HepG2 (cell line): ENCODE measurements at regions not wholly inside any gene's neighbourhood (a gene's known extent, or its start where the extent isn't known, plus 50 kb on each side); places are given as distances from the start of the nearest gene placed in this dataset.

Source experiments
- DMAP1 ChIP-seq: IDR thresholded peaks from 2 replicates; pipeline ENCODE4 v1.6.1; 2016
- ELF3 ChIP-seq: IDR thresholded peaks from 2 replicates; pipeline ENCODE4 v1.6.1; 2016; ENCODE audit warnings: missing genetic modification reagents, missing compliant biosample characterization
- FOXO1 ChIP-seq: sonication (generic); formaldehyde crosslinking; IDR thresholded peaks from 2 replicates; pipeline ENCODE4 v1.4.0; 2020; ENCODE audit warnings: missing genetic modification reagents
- HOXA7 ChIP-seq: sonication (generic); formaldehyde crosslinking; IDR thresholded peaks from 2 replicates; pipeline ENCODE4 v1.8.1; 2022; ENCODE audit warnings: mild to moderate bottlenecking, missing genetic modification reagents, moderate library complexity
- JUN ChIP-seq: sonication (generic); formaldehyde crosslinking; IDR thresholded peaks from 2 replicates; pipeline ENCODE4 v1.4.0; 2020; ENCODE audit warnings: mild to moderate bottlenecking, missing genetic modification reagents
- NR3C1 ChIP-seq: sonication (generic); formaldehyde crosslinking; IDR thresholded peaks from 2 replicates; pipeline ENCODE4 v1.4.0; 2020; ENCODE audit warnings: missing genetic modification reagents
- POGZ ChIP-seq: sonication (generic); formaldehyde crosslinking; IDR thresholded peaks from 2 replicates; pipeline ENCODE4 v1.4.0; 2020; ENCODE audit warnings: mild to moderate bottlenecking, missing genetic modification reagents
- PREB ChIP-seq: sonication (generic); formaldehyde crosslinking; IDR thresholded peaks from 2 replicates; pipeline ENCODE4 v1.4.0; 2020; ENCODE audit warnings: missing genetic modification reagents
- TSC22D2 ChIP-seq: sonication (generic); formaldehyde crosslinking; IDR thresholded peaks from 2 replicates; pipeline ENCODE4 v1.5.1; 2020; ENCODE audit warnings: missing genetic modification reagents, mild to moderate bottlenecking, borderline replicate concordance
- ZMYM4 ChIP-seq: sonication (generic); formaldehyde crosslinking; IDR thresholded peaks from 2 replicates; pipeline ENCODE4 v1.8.1; 2023; ENCODE audit warnings: mild to moderate bottlenecking, missing genetic modification reagents
- ZNF143 ChIP-seq: sonication (generic); formaldehyde crosslinking; IDR thresholded peaks from 2 replicates; pipeline ENCODE4 v1.4.0; 2020; ENCODE audit warnings: missing genetic modification reagents
- ZNF280D ChIP-seq: sonication (generic); formaldehyde crosslinking; IDR thresholded peaks from 2 replicates; pipeline ENCODE4 v1.5.1; 2020; ENCODE audit warnings: mild to moderate bottlenecking, missing genetic modification reagents
- ZNF326 ChIP-seq: sonication (generic); formaldehyde crosslinking; IDR thresholded peaks from 2 replicates; pipeline ENCODE4 v1.4.0; 2020; ENCODE audit warnings: missing genetic modification reagents, borderline replicate concordance
- TF ChIP-seq, protein P1 (sequence below): sonication (generic); formaldehyde crosslinking; IDR thresholded peaks from 2 replicates; pipeline ENCODE4 v1.4.0; 2020; ENCODE audit warnings: missing genetic modification reagents, borderline replicate concordance
- TF ChIP-seq, protein P2 (sequence below): sonication (generic); formaldehyde crosslinking; IDR thresholded peaks from 2 replicates; pipeline ENCODE4 v1.8.0; 2023; ENCODE audit warnings: mild to moderate bottlenecking, missing genetic modification reagents
- TF ChIP-seq, protein P3 (sequence below): IDR thresholded peaks from 2 replicates; pipeline ENCODE4 v1.6.1; 2016; ENCODE audit warnings: low read depth

DNA sequence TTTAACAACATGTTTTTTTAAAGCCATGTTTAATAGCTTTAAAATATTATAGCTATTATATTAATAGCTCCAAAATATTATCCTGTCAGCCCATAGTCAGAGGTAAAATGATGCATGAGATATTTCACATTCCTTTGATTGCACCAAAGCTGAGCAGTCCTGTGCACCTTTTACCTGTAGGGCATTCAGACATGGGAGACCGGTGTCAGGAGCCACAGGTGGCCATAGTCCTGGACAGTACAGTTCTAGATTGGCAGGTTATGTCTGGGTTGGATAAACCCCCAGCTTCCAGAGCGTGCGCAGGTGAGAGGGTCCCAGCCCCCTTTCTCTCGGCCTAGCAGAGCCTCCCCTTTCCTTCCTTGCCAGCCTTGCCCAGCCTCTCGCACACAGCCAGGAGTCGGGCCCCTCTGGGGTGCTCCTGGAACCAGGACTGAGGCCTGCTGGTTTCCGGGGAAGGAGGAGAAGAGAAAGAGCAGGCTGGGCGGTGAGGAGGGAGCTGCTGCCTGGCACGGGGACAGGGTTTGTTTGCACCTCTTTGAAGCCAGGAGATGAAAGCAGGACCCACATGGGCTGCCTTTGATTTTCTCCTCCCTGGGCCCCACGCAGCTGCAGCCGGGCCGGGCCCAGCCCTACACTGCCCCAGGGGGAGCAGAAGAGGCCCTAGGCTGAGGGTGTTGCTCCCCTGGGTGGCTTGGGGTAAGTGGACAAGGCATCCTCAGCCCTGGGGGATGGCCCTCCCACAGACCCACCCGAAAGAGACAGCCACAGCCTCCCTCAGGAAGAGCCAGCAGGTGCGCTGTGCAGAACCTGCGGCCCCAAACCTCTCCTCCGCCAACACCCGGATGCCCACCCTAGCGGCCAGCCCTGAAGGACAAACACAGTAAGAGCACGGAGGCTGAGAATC is 75.2 kb upstream of the TARDBP start (continued):
- TF ChIP-seq, protein P1, sequence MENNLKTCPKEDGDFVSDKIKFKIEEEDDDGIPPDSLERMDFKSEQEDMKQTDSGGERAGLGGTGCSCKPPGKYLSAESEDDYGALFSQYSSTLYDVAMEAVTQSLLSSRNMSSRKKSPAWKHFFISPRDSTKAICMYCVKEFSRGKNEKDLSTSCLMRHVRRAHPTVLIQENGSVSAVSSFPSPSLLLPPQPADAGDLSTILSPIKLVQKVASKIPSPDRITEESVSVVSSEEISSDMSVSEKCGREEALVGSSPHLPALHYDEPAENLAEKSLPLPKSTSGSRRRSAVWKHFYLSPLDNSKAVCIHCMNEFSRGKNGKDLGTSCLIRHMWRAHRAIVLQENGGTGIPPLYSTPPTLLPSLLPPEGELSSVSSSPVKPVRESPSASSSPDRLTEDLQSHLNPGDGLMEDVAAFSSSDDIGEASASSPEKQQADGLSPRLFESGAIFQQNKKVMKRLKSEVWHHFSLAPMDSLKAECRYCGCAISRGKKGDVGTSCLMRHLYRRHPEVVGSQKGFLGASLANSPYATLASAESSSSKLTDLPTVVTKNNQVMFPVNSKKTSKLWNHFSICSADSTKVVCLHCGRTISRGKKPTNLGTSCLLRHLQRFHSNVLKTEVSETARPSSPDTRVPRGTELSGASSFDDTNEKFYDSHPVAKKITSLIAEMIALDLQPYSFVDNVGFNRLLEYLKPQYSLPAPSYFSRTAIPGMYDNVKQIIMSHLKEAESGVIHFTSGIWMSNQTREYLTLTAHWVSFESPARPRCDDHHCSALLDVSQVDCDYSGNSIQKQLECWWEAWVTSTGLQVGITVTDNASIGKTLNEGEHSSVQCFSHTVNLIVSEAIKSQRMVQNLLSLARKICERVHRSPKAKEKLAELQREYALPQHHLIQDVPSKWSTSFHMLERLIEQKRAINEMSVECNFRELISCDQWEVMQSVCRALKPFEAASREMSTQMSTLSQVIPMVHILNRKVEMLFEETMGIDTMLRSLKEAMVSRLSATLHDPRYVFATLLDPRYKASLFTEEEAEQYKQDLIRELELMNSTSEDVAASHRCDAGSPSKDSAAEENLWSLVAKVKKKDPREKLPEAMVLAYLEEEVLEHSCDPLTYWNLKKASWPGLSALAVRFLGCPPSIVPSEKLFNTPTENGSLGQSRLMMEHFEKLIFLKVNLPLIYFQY: peak; percentile 95
- peak; percentile 19; the same call in 1 of the 2 replicates for TF ChIP-seq ZMYM4 (CRISPR knock-in tag)
- TF ChIP-seq ZNF326: no peak
- TF ChIP-seq, protein P2, sequence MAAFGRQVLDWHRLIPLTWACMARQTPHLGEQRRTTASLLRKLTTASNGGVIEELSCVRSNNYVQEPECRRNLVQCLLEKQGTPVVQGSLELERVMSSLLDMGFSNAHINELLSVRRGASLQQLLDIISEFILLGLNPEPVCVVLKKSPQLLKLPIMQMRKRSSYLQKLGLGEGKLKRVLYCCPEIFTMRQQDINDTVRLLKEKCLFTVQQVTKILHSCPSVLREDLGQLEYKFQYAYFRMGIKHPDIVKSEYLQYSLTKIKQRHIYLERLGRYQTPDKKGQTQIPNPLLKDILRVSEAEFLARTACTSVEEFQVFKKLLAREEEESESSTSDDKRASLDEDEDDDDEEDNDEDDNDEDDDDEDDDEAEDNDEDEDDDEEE: no peak
- TF ChIP-seq JUN (CRISPR knock-in tag): no peak
- no peak for TF ChIP-seq PREB
- TF ChIP-seq DMAP1: 0 out of 2 replicates have a peak, but pooled peaks have one; percentile 19
- no peak for TF ChIP-seq ZNF143 (CRISPR knock-in tag)
- TF ChIP-seq POGZ (CRISPR knock-in tag): no peak
- TF ChIP-seq, protein P3, sequence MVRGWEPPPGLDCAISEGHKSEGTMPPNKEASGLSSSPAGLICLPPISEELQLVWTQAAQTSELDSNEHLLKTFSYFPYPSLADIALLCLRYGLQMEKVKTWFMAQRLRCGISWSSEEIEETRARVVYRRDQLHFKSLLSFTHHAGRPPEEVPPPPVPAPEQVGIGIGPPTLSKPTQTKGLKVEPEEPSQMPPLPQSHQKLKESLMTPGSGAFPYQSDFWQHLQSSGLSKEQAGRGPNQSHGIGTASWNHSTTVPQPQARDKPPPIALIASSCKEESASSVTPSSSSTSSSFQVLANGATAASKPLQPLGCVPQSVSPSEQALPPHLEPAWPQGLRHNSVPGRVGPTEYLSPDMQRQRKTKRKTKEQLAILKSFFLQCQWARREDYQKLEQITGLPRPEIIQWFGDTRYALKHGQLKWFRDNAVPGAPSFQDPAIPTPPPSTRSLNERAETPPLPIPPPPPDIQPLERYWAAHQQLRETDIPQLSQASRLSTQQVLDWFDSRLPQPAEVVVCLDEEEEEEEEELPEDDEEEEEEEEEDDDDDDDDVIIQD (CRISPR knock-in tag): no peak
- no peak for TF ChIP-seq HOXA7
- no peak for TF ChIP-seq TSC22D2 (CRISPR knock-in tag)
- TF ChIP-seq ZNF280D (CRISPR knock-in tag): no peak
- peak; percentile 23; the same call in 1 of the 2 replicates for TF ChIP-seq ELF3 (CRISPR knock-in tag)
- TF ChIP-seq NR3C1 (CRISPR knock-in tag): no peak
- 0 out of 2 replicates have a peak, but pooled peaks have one; percentile 44 for TF ChIP-seq FOXO1 (CRISPR knock-in tag)
